Endodermal cell (in vitro differentiated cells): ENCODE measurements at regions not wholly inside any gene's neighbourhood (a gene's known extent, or its start where the extent isn't known, plus 50 kb on each side); places are given as distances from the start of the nearest gene placed in this dataset.

ENCODE experiments used
- DNase-seq: peaks from one replicate; pipeline ENCODE4 v3.0.0-alpha.2; 2017
- H3K27ac ChIP-seq: 2 replicates; pipeline ENCODE4 v1.5.1; 2013; ENCODE audit warnings: mild to moderate bottlenecking, low read depth, low read length, moderate library complexity
- H3K27me3 ChIP-seq: 2 replicates; pipeline ENCODE4 v1.6.1; 2013; ENCODE audit warnings: mild to moderate bottlenecking, low read length, moderate library complexity; ENCODE audit not compliant: insufficient read depth, control insufficient read depth, poor library complexity, severe bottlenecking
- H3K36me3 ChIP-seq: 2 replicates; pipeline ENCODE4 v1.7.0; 2013; ENCODE audit warnings: mild to moderate bottlenecking, low read length, moderate library complexity; ENCODE audit not compliant: control insufficient read depth, insufficient read depth
- H3K4me1 ChIP-seq: one replicate; pipeline ENCODE4 v1.7.0; 2013; ENCODE audit warnings: low read length; ENCODE audit not compliant: control insufficient read depth, insufficient read depth
- H3K4me3 ChIP-seq: 2 replicates; pipeline ENCODE4 v1.5.1; 2013; ENCODE audit warnings: mild to moderate bottlenecking, low read length, moderate library complexity
- H3K9ac ChIP-seq: 2 replicates; pipeline ENCODE4 v1.6.1; 2013; ENCODE audit warnings: mild to moderate bottlenecking, low read length, moderate library complexity; ENCODE audit not compliant: poor library complexity, severe bottlenecking; ENCODE audit errors: extremely low read depth
- H3K9me3 ChIP-seq: 2 replicates; pipeline ENCODE4 v1.6.1; 2013; ENCODE audit warnings: mild to moderate bottlenecking, low read length, moderate library complexity; ENCODE audit not compliant: control insufficient read depth
- H3K27ac Mint-ChIP-seq: 2 replicates; pipeline ENCODE4 v1.8.0; 2020; ENCODE audit warnings: mixed read lengths
- H3K27me3 Mint-ChIP-seq: 2 replicates; pipeline ENCODE4 v1.8.0; 2021; ENCODE audit warnings: mild to moderate bottlenecking, mixed read lengths; ENCODE audit not compliant: insufficient read depth
- H3K36me3 Mint-ChIP-seq: 2 replicates; pipeline ENCODE4 v1.8.0; 2020; ENCODE audit warnings: low read depth, mixed read lengths
- H3K4me1 Mint-ChIP-seq: 2 replicates; pipeline ENCODE4 v1.8.0; 2020; ENCODE audit warnings: mixed read lengths
- H3K4me3 Mint-ChIP-seq: 2 replicates; pipeline ENCODE4 v1.8.0; 2020; ENCODE audit warnings: mild to moderate bottlenecking, moderate library complexity, mixed read lengths
- H3K9me3 Mint-ChIP-seq: 2 replicates; pipeline ENCODE4 v1.8.0; 2020; ENCODE audit warnings: mild to moderate bottlenecking, mixed read lengths
- CTCF ChIP-seq: fragments of 200-600 bp; sonication (generic); conservative IDR thresholded peaks from 2 replicates; pipeline ENCODE4 v1.5.0; 2021; ENCODE audit warnings: antibody characterized with exemption, mild to moderate bottlenecking
- WGBS, 2 experiments: methylation state at CpG; one replicate each; pipeline versions ENCODE4 v1.1.5 to v1.1.7; 2013; ENCODE audit warnings: missing lambda C conversion rate in 2 of 2, mixed read lengths in 1 of 2; ENCODE audit not compliant: insufficient coverage in 1 of 2, insufficient read length in 1 of 2; 5-methylcytosine and 5-hydroxymethylcytosine counted together

GRCh38 chr3:194084284-194084683 is 51.7 kb upstream of the HES1 start:
- Histone ChIP-seq H3K4me3 (no peak overlapping the region), H3K27me3 (no peaks in the 10 kb centered on the region), H3K27ac (no peak overlapping the region), H3K9ac (no peak overlapping the region), H3K4me1 (peaks cover 23% of the 10 kb centered on the region), H3K9me3 (no peaks in the 10 kb centered on the region), H3K36me3 (no peaks in the 10 kb centered on the region)
- peak; percentile 47 for DNase-seq
- no peak overlapping the region for H3K4me3 Mint-ChIP-seq
- H3K27me3 Mint-ChIP-seq: no peaks in the 10 kb centered on the region
- no peak overlapping the region for H3K27ac Mint-ChIP-seq
- TF ChIP-seq CTCF: no peak
- WGBS, 2 experiments: 94 to 98% methylated on average over 5 of the region's 5 CpGs
- no peaks in the 10 kb centered on the region for H3K36me3 Mint-ChIP-seq
- peaks cover 46% of the 10 kb centered on the region for H3K4me1 Mint-ChIP-seq
- no peaks in the 10 kb centered on the region for H3K9me3 Mint-ChIP-seq
